ENCODE measurements at regions not wholly inside any gene's neighbourhood (a gene's known extent, or its start where the extent isn't known, plus 50 kb on each side); places are given as distances from the start of the nearest gene placed in this dataset.
A peak's percentile ranks its signal among the peaks of the same experiment; 100 is the strongest.

GRCh38 chr2:74760875-74761630, 72.9 kb upstream of the HK2 start:
- DNase-seq, result peak; percentile 90

DNA sequence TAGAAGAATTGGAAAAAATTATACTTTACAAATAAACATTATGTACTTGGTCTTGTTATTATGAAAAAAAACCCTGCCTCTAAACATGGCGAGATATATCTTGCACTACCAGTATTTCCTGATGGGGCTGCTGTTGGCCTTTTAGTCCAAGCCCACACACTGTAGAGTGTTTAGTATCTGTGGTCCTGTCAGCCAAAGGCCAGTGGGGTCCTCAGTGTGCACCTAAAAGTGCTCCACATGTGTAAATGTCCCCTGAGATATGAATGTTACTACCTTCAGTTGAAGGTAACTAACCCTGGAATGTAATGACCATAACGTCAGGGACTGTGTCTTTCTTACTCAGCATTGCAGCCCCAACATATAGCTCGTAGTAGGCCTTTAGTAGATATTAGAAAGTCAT, 71.1 kb upstream of the HK2 start:
- no peak for DNase-seq

GRCh38 chr2:74763962-74764428, 69.9 kb upstream of the HK2 start:
- DNase-seq, result no peak

DNA sequence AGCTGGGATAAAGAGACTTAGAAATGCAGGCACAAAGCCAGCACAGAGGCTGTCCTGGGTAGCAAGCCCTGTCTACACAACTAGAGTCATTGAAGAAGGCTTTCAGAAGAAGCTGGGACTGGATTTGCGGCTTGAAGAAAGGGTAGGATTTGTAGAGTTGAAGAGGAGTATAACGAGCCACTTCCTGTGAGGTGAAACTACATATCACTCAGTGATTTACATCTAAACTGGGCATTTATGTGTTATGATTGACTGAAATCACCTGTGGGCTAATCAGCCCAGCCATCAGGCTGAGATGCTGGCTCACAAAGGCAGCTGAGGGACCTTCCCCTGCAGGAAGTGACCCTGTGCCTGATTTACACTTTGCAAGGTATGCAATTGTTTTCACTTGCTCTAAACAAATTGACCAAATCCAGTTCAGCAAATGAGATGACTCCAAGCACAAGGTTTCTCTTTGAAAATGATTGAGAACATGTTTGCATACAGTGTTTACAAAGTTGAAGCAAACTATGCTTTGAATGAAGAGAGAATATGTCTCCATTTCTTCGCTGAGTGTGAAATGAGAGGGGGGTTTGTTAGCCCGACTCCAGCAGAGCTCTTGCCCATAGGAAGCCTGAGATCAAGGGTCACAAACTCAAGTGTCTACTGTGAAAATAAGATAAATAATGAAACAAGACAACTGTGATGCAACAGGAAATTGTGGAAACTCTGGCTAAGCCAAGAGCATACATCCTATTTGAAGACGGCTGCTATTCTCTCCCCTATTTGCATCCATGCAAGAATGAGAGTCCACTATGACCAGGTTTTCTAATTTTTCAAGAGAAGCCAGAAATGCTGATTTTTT, 69.3 kb upstream of the HK2 start:
- peak; percentile 66 for DNase-seq

DNA sequence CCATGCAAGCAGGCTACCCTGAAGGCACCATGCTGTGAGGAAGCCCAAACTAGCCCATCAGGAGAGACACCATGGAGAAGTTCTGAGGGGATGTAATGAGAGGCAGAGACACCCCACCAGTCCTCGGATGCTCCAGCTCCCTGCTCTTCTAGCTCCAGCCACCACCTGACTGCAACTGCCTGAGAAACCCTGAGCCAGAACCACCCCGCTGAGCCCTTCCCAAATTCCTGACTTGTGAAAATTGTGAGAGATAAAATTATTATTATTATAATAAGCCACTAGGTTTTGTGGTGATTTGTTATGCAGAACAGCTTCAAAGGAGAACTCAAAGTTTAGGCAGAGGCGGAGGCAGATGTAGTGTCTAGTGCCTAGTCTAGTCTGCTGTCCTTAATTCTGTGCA, 67.1 kb upstream of the HK2 start:
- no peak for DNase-seq

DNA sequence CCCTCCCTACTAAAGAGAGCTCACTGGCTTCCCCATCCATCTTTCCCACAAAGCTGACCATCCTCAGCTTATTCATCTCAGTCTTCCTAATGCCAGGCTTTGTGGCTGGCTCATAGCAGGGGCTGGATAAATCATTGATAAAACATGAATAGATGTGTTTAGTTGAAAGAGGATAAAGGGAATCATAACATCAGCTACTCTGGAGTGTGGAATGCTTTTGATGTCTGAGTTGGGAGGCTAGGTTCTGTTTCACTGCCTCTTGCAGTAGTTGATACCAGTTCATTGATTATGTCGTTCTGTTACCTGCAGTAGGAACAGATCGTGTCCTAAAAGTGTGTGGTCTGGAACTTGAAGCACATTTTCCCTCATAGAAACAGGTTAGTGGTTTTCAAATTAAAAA, 66.3 kb upstream of the HK2 start:
- DNase-seq, result no peak

GRCh38 chr2:74768401-74768914, 65.5 kb upstream of the HK2 start:
- no peak for DNase-seq

GRCh38 chr2:74772046-74772445, 61.9 kb upstream of the HK2 start:
- DNase-seq, result no peak

DNA sequence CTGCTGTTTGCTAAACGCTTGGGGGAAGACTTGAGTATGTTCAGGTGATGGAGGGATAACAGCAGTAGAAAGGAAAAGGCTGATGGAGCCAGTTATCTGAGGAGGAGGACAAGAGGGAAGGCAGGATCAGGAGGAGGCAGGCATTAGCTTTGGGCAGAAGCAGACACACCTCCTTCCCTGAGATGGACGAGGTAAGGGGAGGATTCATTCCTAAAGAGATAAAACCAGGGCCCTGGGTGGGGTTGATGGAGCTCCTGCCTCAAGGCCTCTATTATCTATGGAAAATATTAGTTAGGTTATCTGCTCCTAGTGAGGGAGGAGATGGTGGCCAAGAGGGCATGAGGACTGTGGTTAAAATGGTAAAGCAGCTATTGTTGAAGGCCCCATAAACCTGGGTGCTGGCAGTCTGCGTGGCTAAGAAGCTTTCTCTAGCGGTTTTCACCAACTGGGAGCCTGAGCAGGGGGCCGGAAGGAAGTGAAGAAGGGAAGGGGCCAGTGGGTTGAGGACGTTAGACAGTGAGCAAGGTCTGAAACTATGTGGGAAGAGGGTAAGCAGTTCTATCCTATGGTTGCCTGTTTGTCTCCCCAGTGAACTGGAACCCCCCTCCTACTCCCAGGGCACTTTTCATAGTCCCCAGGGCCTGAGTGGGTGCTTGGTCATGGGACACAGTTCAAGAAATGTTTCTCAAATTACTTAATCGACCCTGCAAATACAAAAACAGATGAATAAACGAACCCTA, 56.6 kb upstream of the HK2 start:
- peak; percentile 52 for DNase-seq

GRCh38 chr2:74778381-74779264, 55.3 kb upstream of the HK2 start:
- peak; percentile 87 for DNase-seq

DNA sequence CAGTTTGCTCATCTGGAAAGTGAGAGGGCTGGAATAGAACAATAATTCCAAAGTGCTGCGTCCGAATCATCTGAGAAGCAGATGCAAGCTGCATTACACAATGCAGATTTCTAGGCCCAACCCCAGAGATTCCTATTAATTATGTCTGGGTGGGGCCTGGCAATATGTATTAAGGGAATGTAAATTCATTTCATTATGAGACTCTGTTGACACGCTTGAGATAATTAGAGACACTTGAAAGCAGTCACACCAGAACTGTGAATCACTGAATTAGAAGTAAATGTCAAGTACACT, 54.7 kb upstream of the HK2 start:
- peak; percentile 69 for DNase-seq

GRCh38 chr2:74779587-74780135, 54.3 kb upstream of the HK2 start:
- DNase-seq, result peak; percentile 69

Data from DMS79 treated with DMSO at 0.1 percent for 48 hours (cell line).